Ovary (tissue), 7 donors: ENCODE measurements at regions not wholly inside any gene's neighbourhood (a gene's known extent, or its start where the extent isn't known, plus 50 kb on each side); places are given as distances from the start of the nearest gene placed in this dataset.

Experiments used
- DNase-seq, 5 donors: peaks; one replicate each; pipeline ENCODE4 v3.0.0-alpha.2; 2019 to 2020
- H3K27ac ChIP-seq, 2 donors: fragments of 200-600 bp; one replicate each; pipeline versions ENCODE4 v1.5.1 to v1.8.0; 2019 to 2022
- H3K27me3 ChIP-seq: fragments of 200-600 bp; one replicate; pipeline ENCODE4 v1.8.0; 2022
- H3K36me3 ChIP-seq: fragments of 200-600 bp; sonication (generic); one replicate; pipeline ENCODE4 v1.5.1; 2019
- H3K4me1 ChIP-seq: one replicate; pipeline ENCODE4 v1.8.1; 2013; ENCODE audit warnings: mild to moderate bottlenecking, moderate library complexity; ENCODE audit not compliant: insufficient read depth
- H3K4me3 ChIP-seq: fragments of 200-600 bp; sonication (generic); one replicate; pipeline ENCODE4 v1.5.1; 2017
- H3K9me3 ChIP-seq, 2 donors: fragments of 200-600 bp in 1 of 2; sonication (generic) in 1 of 2; one replicate each; pipeline versions ENCODE4 v1.5.1 to v1.8.1; 2013 to 2019; ENCODE audit warnings: mild to moderate bottlenecking in 1 of 2, moderate library complexity in 1 of 2
- CTCF ChIP-seq, 3 donors: fragments of 450-650 bp in 2 of 3; fragments of 200-600 bp in 1 of 3; IDR thresholded peaks; one replicate each; pipeline versions ENCODE4 v1.5.1 to v1.8.0; 2016 to 2022; ENCODE audit warnings: antibody characterized with exemption in 3 of 3, mild to moderate bottlenecking in 1 of 3
- EP300 ChIP-seq: sonication (generic); formaldehyde crosslinking; IDR thresholded peaks from one replicate; pipeline ENCODE4 v1.6.1; 2017; ENCODE audit warnings: antibody characterized with exemption
- POLR2A ChIP-seq: fragments of 450-650 bp; IDR thresholded peaks from one replicate; pipeline ENCODE4 v1.6.1; 2017; ENCODE audit warnings: antibody characterized with exemption, mild to moderate bottlenecking, moderate library complexity
- WGBS, 3 donors: extraction: QIAGEN DNeasy Blood & Tissue Kit in 1 of 3; methylation state at CpG; one replicate each; pipeline versions ENCODE4 v1.1.5 to v1.1.7; 2013 to 2017; 5-methylcytosine and 5-hydroxymethylcytosine counted together
- intact Hi-C, 4 donors: fragments of 100-400 bp; cut with DNase I; formaldehyde crosslinking; loops; one replicate each; pipeline versions ENCODE4 v1.11.0 to v1.15.1; 2022 to 2023
- donor health status: DM: no; HTN: no; CAD: no; lungs with moderate emphysema.
- donor health status: DM: no; HTN: no; CAD: no.
- donor health status: Bipolar disorder and iron deficiency.
- donor health status: DM: no; HTN: no; CAD: no.
- donor health status: DM: yes; HTN: yes; CAD: no.

DNA sequence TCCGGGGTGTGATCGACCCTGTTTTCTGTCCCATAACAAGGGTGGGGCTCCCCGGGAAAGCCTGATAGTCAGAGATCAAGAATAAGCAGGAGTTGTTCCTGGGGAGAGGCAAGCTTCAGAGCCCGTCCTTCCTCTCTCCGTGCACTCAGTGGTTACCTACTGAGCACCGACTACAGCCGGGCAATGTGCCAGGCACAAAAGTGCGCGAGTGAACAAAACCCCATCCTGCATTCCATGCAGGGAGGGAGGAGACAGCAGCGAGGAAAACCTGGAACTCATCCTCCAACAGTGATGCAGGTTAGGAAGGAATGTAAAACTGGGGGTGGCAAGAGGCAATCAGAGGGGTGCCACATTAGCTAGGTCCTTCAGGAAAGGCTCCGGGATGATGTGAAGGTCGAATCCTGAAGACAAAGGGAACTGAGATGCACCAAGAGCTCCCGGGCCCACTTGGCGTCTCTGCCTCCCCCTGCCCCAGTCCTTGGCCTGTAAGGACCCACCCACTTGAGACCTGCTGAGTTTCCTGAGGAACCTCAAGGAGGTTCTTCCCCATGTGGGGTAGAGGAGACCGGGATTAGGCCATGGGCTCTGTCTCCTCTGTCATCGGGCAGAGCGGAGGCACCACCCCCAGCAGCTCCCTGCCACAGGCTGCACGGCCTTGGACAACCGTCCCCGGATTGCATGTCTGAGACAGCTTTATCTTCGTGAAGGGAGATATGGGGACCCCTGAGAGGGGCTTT lies 198.2 kb downstream of the NDUFA10 start:
- no peak overlapping the region for H3K27ac ChIP-seq
- WGBS, 3 donors = 68 to 71% (median 69%) methylated on average over 21 of the region's 21 CpGs
- no peaks in the 10 kb centered on the region for H3K27me3 ChIP-seq
- TF ChIP-seq EP300 = no peak
- no peak for TF ChIP-seq POLR2A
- TF ChIP-seq CTCF (IDR thresholded peaks at IDR 0.05) = no peak
- no peaks in the 10 kb centered on the region for H3K36me3 ChIP-seq
- peak in 3 of 5 donors; percentile 5 to 32 (median 15) for DNase-seq
- no peaks in the 10 kb centered on the region for H3K9me3 ChIP-seq
- H3K4me3 ChIP-seq = no peak overlapping the region
- intact Hi-C loops = no loop called here
- H3K4me1 ChIP-seq = peaks cover 10% of the 10 kb centered on the region

- Histone ChIP-seq H3K9me3 (no peaks in the 10 kb centered on the region), H3K4me1 (peaks cover 8% of the 10 kb centered on the region), H3K27ac (no peak overlapping the region), H3K4me3 (no peak overlapping the region), H3K36me3 (no peaks in the 10 kb centered on the region), H3K27me3 (no peaks in the 10 kb centered on the region)
- no peak for DNase-seq
- intact Hi-C loops = no loop called here
- WGBS, 3 donors = 96 to 98% (median 98%) methylated on average over 13 of the region's 13 CpGs
- TF ChIP-seq EP300 (no peak), CTCF (IDR thresholded peaks at IDR 0.05) (no peak), POLR2A (no peak)
These were observed 198.8 kb downstream of the NDUFA10 start for GRCh38 chr2:239826376-239826775.

- H3K4me1 ChIP-seq = peaks cover 3% of the 10 kb centered on the region
- 85 to 90% (median 89%) methylated on average over 5 of the region's 5 CpGs for WGBS, 3 donors
- H3K36me3 ChIP-seq = no peaks in the 10 kb centered on the region
- no peaks in the 10 kb centered on the region for H3K9me3 ChIP-seq
- intact Hi-C loops = no loop called here
- peak in 2 of 5 donors; percentile 1 to 4 for DNase-seq
- no peak overlapping the region for H3K27ac ChIP-seq
- H3K27me3 ChIP-seq = no peaks in the 10 kb centered on the region
- no peak overlapping the region for H3K4me3 ChIP-seq
- no peak for TF ChIP-seq CTCF (IDR thresholded peaks at IDR 0.05)
- no peak for TF ChIP-seq POLR2A
- no peak for TF ChIP-seq EP300
These were observed 199.5 kb downstream of the NDUFA10 start for GRCh38 chr2:239825705-239825979.

GRCh38 chr2:239824866-239825704 lies 200.1 kb downstream of the NDUFA10 start:
- Histone ChIP-seq H3K4me1 (peaks cover 3% of the 10 kb centered on the region), H3K36me3 (no peaks in the 10 kb centered on the region), H3K27ac (no peak overlapping the region), H3K4me3 (no peak overlapping the region), H3K9me3 (no peaks in the 10 kb centered on the region), H3K27me3 (no peaks in the 10 kb centered on the region)
- TF ChIP-seq EP300 = no peak
- no peak for TF ChIP-seq POLR2A
- no peak for TF ChIP-seq CTCF (IDR thresholded peaks at IDR 0.05)
- intact Hi-C loops = no loop called here
- WGBS, 3 donors = 85 to 89% (median 88%) methylated on average over 17 of the region's 17 CpGs
- peak in 1 of 5 donors; percentile 6 for DNase-seq
